Esophagus muscularis mucosa (tissue), 3 donors: ENCODE measurements at regions not wholly inside any gene's neighbourhood (a gene's known extent, or its start where the extent isn't known, plus 50 kb on each side); places are given as distances from the start of the nearest gene placed in this dataset.

Source experiments
- CTCF ChIP-seq, 3 experiments: fragments of 200-600 bp in 2 of 3; fragments of 450-650 bp in 1 of 3; sonication (generic) in 2 of 3; IDR thresholded peaks; one replicate each; pipeline ENCODE4 v1.5.1; 2017 to 2019; ENCODE audit warnings: antibody characterized with exemption in 3 of 3, mild to moderate bottlenecking in 2 of 3, moderate library complexity in 1 of 3
- POLR2A ChIP-seq: fragments of 450-650 bp; IDR thresholded peaks from one replicate; pipeline ENCODE4 v1.6.1; 2017; ENCODE audit warnings: antibody characterized with exemption, moderate library complexity, mild to moderate bottlenecking, low read depth
- POLR2AphosphoS5 ChIP-seq, 2 donors: sonication (generic); formaldehyde crosslinking; IDR thresholded peaks; one replicate each; pipeline ENCODE4 v1.6.1; 2017; ENCODE audit warnings: antibody characterized with exemption in 2 of 2

DNA sequence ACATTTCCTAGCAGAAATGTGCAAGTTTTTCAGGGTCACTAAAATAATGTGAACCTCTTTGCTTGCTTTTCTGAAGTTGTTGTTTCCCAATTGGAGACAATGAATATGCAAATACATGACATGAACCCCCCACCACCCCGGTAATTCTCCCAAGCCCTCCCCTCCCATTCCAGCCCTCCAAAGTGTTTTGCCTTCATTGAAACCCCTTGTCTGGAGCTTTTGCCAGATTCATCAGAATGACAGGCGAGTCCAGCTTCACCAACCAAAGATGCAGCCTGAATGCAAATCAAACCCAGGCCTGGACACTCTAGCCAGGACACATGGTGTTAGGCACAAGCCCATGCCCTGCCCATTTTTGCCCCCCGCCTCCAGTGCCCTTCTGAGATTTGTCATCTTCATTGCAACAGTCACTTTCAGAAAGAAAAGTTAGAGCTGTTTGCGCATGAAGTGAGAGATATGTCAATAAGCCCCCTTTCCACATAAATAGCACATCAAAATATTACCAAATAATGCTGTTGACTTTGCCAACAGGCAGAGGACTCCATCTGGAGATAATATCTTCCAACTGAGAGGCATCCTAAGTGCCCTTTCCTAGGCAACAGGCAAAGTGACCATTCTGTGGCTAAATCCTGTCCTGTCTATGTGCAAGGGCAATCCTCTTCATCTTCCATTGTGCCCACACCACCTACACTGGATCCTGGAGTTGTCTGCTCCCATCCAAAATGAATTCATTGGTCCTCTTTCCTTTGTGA lies 145.6 kb upstream of the NFIA start:
- TF ChIP-seq CTCF (IDR thresholded peaks at IDR 0.05) (no peak), POLR2AphosphoS5 (IDR thresholded peaks at IDR 0.05) (no peak), POLR2A (no peak)
